Kidney epithelial cell (primary cell): ENCODE measurements at regions not wholly inside any gene's neighbourhood (a gene's known extent, or its start where the extent isn't known, plus 50 kb on each side); places are given as distances from the start of the nearest gene placed in this dataset.

Experiments
- DNase-seq: peaks from one replicate; pipeline ENCODE4 v3.0.0-alpha.2; 2010; ENCODE audit warnings: low read depth
- H3K27me3 ChIP-seq: 2 replicates; pipeline ENCODE4 v1.6.0; 2011; ENCODE audit warnings: low read length; ENCODE audit not compliant: control insufficient read depth, insufficient read depth
- H3K36me3 ChIP-seq: 2 replicates; pipeline ENCODE4 v1.5.1; 2011; ENCODE audit warnings: low read length; ENCODE audit not compliant: control insufficient read depth, insufficient read depth
- H3K4me3 ChIP-seq: 2 replicates; pipeline ENCODE4 v1.5.1; 2011; ENCODE audit warnings: low read depth, mild to moderate bottlenecking, control low read depth, low read length
- CTCF ChIP-seq: IDR thresholded peaks from 2 replicates; pipeline ENCODE4 v1.5.1; 2011; ENCODE audit warnings: mild to moderate bottlenecking, moderate library complexity, low read length, control low read depth, inconsistent platforms; ENCODE audit not compliant: insufficient read depth, poor library complexity, severe bottlenecking

GRCh38 chr6:84445068-84445467, 217.6 kb upstream of the CEP162 start:
- no peaks in the 10 kb centered on the region for H3K27me3 ChIP-seq
- no peaks in the 10 kb centered on the region for H3K36me3 ChIP-seq
- no peak for TF ChIP-seq CTCF
- no peak overlapping the region for H3K4me3 ChIP-seq
- no peak for DNase-seq

- H3K4me3 ChIP-seq = no peak overlapping the region
- H3K27me3 ChIP-seq = no peaks in the 10 kb centered on the region
- no peaks in the 10 kb centered on the region for H3K36me3 ChIP-seq
- DNase-seq = no peak
- no peak for TF ChIP-seq CTCF
These were observed 214.8 kb upstream of the CEP162 start for GRCh38 chr6:84442208-84442607.

GRCh38 chr6:84441456-84441855, 214.0 kb upstream of the CEP162 start:
- H3K36me3 ChIP-seq = no peaks in the 10 kb centered on the region
- DNase-seq = no peak
- H3K27me3 ChIP-seq = no peaks in the 10 kb centered on the region
- no peak for TF ChIP-seq CTCF
- no peak overlapping the region for H3K4me3 ChIP-seq

GRCh38 chr6:84434550-84434949, 207.1 kb upstream of the CEP162 start:
- Histone ChIP-seq H3K36me3 (no peaks in the 10 kb centered on the region), H3K4me3 (no peak overlapping the region), H3K27me3 (peaks cover 2% of the 10 kb centered on the region)
- DNase-seq = no peak
- no peak for TF ChIP-seq CTCF

- Histone ChIP-seq H3K36me3 (no peaks in the 10 kb centered on the region), H3K27me3 (peaks cover 2% of the 10 kb centered on the region), H3K4me3 (no peak overlapping the region)
- no peak for TF ChIP-seq CTCF
- DNase-seq = no peak
These were observed 205.2 kb upstream of the CEP162 start for GRCh38 chr6:84432619-84433018.

- Histone ChIP-seq H3K27me3 (peaks cover 5% of the 10 kb centered on the region), H3K4me3 (no peak overlapping the region), H3K36me3 (no peaks in the 10 kb centered on the region)
- no peak for DNase-seq
- TF ChIP-seq CTCF = peak; percentile 88
These were observed 201.0 kb upstream of the CEP162 start for GRCh38 chr6:84428300-84428907.
